Tibial nerve (tissue), 4 donors: ENCODE measurements at regions not wholly inside any gene's neighbourhood (a gene's known extent, or its start where the extent isn't known, plus 50 kb on each side); places are given as distances from the start of the nearest gene placed in this dataset.

Experiments
- CTCF ChIP-seq, 5 experiments: fragments of 200-600 bp in 3 of 5; fragments of 450-650 bp in 2 of 5; sonication (generic) in 3 of 5; IDR thresholded peaks; one replicate each; pipeline ENCODE4 v1.5.1; 2016 to 2019; ENCODE audit warnings: antibody characterized with exemption in 5 of 5, mild to moderate bottlenecking in 3 of 5, moderate library complexity in 2 of 5
- EP300 ChIP-seq, 2 donors: sonication (generic); formaldehyde crosslinking; IDR thresholded peaks; one replicate each; pipeline ENCODE4 v1.6.1; 2017; ENCODE audit warnings: antibody characterized with exemption in 2 of 2, mild to moderate bottlenecking in 1 of 2
- POLR2A ChIP-seq, 2 donors: fragments of 450-650 bp; IDR thresholded peaks; one replicate each; pipeline ENCODE4 v1.6.1; 2017; ENCODE audit warnings: antibody characterized with exemption in 2 of 2, mild to moderate bottlenecking in 2 of 2, moderate library complexity in 2 of 2

GRCh38 chr5:68502531-68502930, 287.0 kb downstream of the PIK3R1 start:
- no peak for TF ChIP-seq POLR2A (IDR thresholded peaks at IDR 0.05)
- TF ChIP-seq CTCF (IDR thresholded peaks at IDR 0.05), result no peak
- no peak for TF ChIP-seq EP300 (IDR thresholded peaks at IDR 0.05)
